H9 (cell line): ENCODE measurements at regions not wholly inside any gene's neighbourhood (a gene's known extent, or its start where the extent isn't known, plus 50 kb on each side); places are given as distances from the start of the nearest gene placed in this dataset.

Experiments used
- DNase-seq: peaks from one replicate; pipeline ENCODE4 v3.0.0-alpha.2; 2017
- H2AFZ ChIP-seq: one replicate; pipeline ENCODE4 v1.6.1; 2013; ENCODE audit warnings: mild to moderate bottlenecking, low read length, control low read depth, moderate library complexity
- H2AK5ac ChIP-seq: 2 replicates; pipeline ENCODE4 v1.6.1; 2013; ENCODE audit warnings: low read length, control low read depth, mixed read lengths; ENCODE audit not compliant: insufficient read length
- H2BK120ac ChIP-seq: one replicate; pipeline ENCODE4 v1.6.1; 2013; ENCODE audit warnings: low read depth, mild to moderate bottlenecking, low read length, control low read depth, inconsistent platforms; ENCODE audit not compliant: poor library complexity, severe bottlenecking
- H2BK12ac ChIP-seq: 2 replicates; pipeline ENCODE4 v1.6.1; 2013; ENCODE audit warnings: low read length, control low read depth, mixed read lengths, low read depth; ENCODE audit not compliant: insufficient read length
- H2BK15ac ChIP-seq: 2 replicates; pipeline ENCODE4 v1.6.1; 2013; ENCODE audit warnings: low read depth, low read length, control low read depth
- H2BK20ac ChIP-seq: one replicate; pipeline ENCODE4 v1.6.1; 2013; ENCODE audit warnings: low read depth, mild to moderate bottlenecking, low read length, control low read depth, inconsistent platforms; ENCODE audit not compliant: poor library complexity, severe bottlenecking
- H2BK5ac ChIP-seq: 2 replicates; pipeline ENCODE4 v1.6.1; 2013; ENCODE audit warnings: low read length, control low read depth, mixed read lengths; ENCODE audit not compliant: insufficient read length
- H3K14ac ChIP-seq: 2 replicates; pipeline ENCODE4 v1.6.1; 2013; ENCODE audit warnings: low read length, control low read depth; ENCODE audit not compliant: insufficient read depth
- H3K18ac ChIP-seq: 2 replicates; pipeline ENCODE4 v1.6.1; 2013; ENCODE audit warnings: low read depth, mild to moderate bottlenecking, mixed read lengths, low read length, control low read depth; ENCODE audit not compliant: insufficient read length
- H3K23ac ChIP-seq: 2 replicates; pipeline ENCODE4 v1.6.1; 2013; ENCODE audit warnings: low read length, control low read depth, mixed read lengths, low read depth; ENCODE audit not compliant: insufficient read length
- H3K23me2 ChIP-seq: 2 replicates; pipeline ENCODE4 v1.6.1; 2013; ENCODE audit warnings: low read depth, mild to moderate bottlenecking, mixed read lengths, low read length, control low read depth; ENCODE audit not compliant: insufficient read length, poor library complexity, severe bottlenecking
- H3K27ac ChIP-seq: 2 replicates; pipeline ENCODE4 v1.5.1; 2013; ENCODE audit warnings: low read length, control low read depth, mixed read lengths, low read depth; ENCODE audit not compliant: insufficient read length
- H3K27me3 ChIP-seq: 2 replicates; pipeline ENCODE4 v1.6.1; 2013; ENCODE audit warnings: low read length, control low read depth, inconsistent platforms; ENCODE audit not compliant: insufficient read depth
- H3K4ac ChIP-seq: 2 replicates; pipeline ENCODE4 v1.6.1; 2013; ENCODE audit warnings: low read depth, mild to moderate bottlenecking, control low read depth, inconsistent platforms, low read length, moderate library complexity
- H3K4me1 ChIP-seq: 2 replicates; pipeline ENCODE4 v1.6.1; 2013; ENCODE audit warnings: low read length, control low read depth, inconsistent platforms; ENCODE audit not compliant: insufficient read depth
- H3K4me2 ChIP-seq: 2 replicates; pipeline ENCODE4 v1.6.1; 2013; ENCODE audit warnings: low read length, control low read depth, mixed read lengths; ENCODE audit not compliant: insufficient read length, insufficient read depth
- H3K56ac ChIP-seq: 2 replicates; pipeline ENCODE4 v1.6.1; 2013; ENCODE audit warnings: low read depth, mild to moderate bottlenecking, mixed read lengths, low read length, control low read depth; ENCODE audit not compliant: insufficient read length
- H3K79me1 ChIP-seq: 2 replicates; pipeline ENCODE4 v1.6.1; 2013; ENCODE audit warnings: low read depth, mild to moderate bottlenecking, moderate library complexity, low read length, control low read depth, inconsistent platforms; ENCODE audit not compliant: insufficient read depth, poor library complexity, severe bottlenecking
- H3K79me2 ChIP-seq: 2 replicates; pipeline ENCODE4 v1.6.1; 2013; ENCODE audit warnings: low read length, control low read depth, inconsistent platforms; ENCODE audit not compliant: insufficient read depth
- H3K9ac ChIP-seq: 2 replicates; pipeline ENCODE4 v1.6.1; 2013; ENCODE audit warnings: low read length, control low read depth, mixed read lengths; ENCODE audit not compliant: insufficient read length; ENCODE audit errors: extremely low read depth
- H3K9me3 ChIP-seq: one replicate; pipeline ENCODE4 v1.6.1; 2013; ENCODE audit warnings: low read depth, low read length, inconsistent platforms; ENCODE audit not compliant: control insufficient read depth
- H3T11ph ChIP-seq: one replicate; pipeline ENCODE4 v1.6.1; 2013; ENCODE audit warnings: mild to moderate bottlenecking, low read length, control low read depth, inconsistent platforms
- H4K20me1 ChIP-seq: one replicate; pipeline ENCODE4 v1.6.1; 2013; ENCODE audit not compliant: control insufficient read depth, insufficient read length, insufficient read depth
- H4K5ac ChIP-seq: 2 replicates; pipeline ENCODE4 v1.6.1; 2013; ENCODE audit warnings: low read depth, mild to moderate bottlenecking, mixed read lengths, low read length, control low read depth; ENCODE audit not compliant: insufficient read length
- H4K8ac ChIP-seq: replicated peaks from 2 replicates; pipeline ENCODE4 v1.6.1; 2013; ENCODE audit warnings: low read length, control low read depth, mixed read lengths, low read depth; ENCODE audit not compliant: insufficient read length
- H4K91ac ChIP-seq: 2 replicates; pipeline ENCODE4 v1.6.1; 2013; ENCODE audit warnings: low read depth, mild to moderate bottlenecking, moderate library complexity, mixed read lengths, low read length, control low read depth; ENCODE audit not compliant: insufficient read length
- H3K27ac Mint-ChIP-seq, 3 experiments: 2 replicates in 2 of 3; 3 replicates in 1 of 3; pipeline ENCODE4 v1.8.0; 2020 to 2021; ENCODE audit warnings: mixed read lengths in 3 of 3, mild to moderate bottlenecking in 1 of 3, moderate library complexity in 1 of 3
- H3K27me3 Mint-ChIP-seq: 2 replicates; pipeline ENCODE4 v1.8.0; 2021; ENCODE audit warnings: low read depth, mild to moderate bottlenecking, moderate library complexity, mixed read lengths
- H3K36me3 Mint-ChIP-seq, 3 experiments: 2 replicates in 2 of 3; 3 replicates in 1 of 3; pipeline ENCODE4 v1.8.0; 2020 to 2021; ENCODE audit warnings: low read depth in 3 of 3, mixed read lengths in 3 of 3; ENCODE audit not compliant: insufficient read depth in 1 of 3
- H3K4me1 Mint-ChIP-seq, 2 experiments: 2 replicates each; pipeline ENCODE4 v1.8.0; 2020; ENCODE audit warnings: mixed read lengths in 2 of 2
- H3K4me3 Mint-ChIP-seq, 2 experiments: 2 replicates in 1 of 2; 3 replicates in 1 of 2; pipeline ENCODE4 v1.8.0; 2020 to 2021; ENCODE audit warnings: mild to moderate bottlenecking in 2 of 2, mixed read lengths in 2 of 2, moderate library complexity in 1 of 2
- H3K9me3 Mint-ChIP-seq, 2 experiments: 2 replicates in 1 of 2; 3 replicates in 1 of 2; pipeline ENCODE4 v1.8.0; 2020; ENCODE audit warnings: mild to moderate bottlenecking in 2 of 2, mixed read lengths in 2 of 2, moderate library complexity in 1 of 2
- WGBS: extraction: QIAGEN DNeasy Blood & Tissue Kit; methylation state at CpG from one replicate; pipeline ENCODE4 v1.1.7; 2013; ENCODE audit warnings: missing lambda C conversion rate, low lambda C conversion rate, mixed read lengths; ENCODE audit not compliant: insufficient read length; ENCODE audit errors: extremely low coverage; 5-methylcytosine and 5-hydroxymethylcytosine counted together
- TF ChIP-seq, protein P1 (sequence below): fragments of 200-600 bp; sonication (generic); conservative IDR thresholded peaks from 3 replicates; pipeline ENCODE4 v1.8.0; 2021; ENCODE audit warnings: antibody characterized with exemption, mild to moderate bottlenecking

DNA sequence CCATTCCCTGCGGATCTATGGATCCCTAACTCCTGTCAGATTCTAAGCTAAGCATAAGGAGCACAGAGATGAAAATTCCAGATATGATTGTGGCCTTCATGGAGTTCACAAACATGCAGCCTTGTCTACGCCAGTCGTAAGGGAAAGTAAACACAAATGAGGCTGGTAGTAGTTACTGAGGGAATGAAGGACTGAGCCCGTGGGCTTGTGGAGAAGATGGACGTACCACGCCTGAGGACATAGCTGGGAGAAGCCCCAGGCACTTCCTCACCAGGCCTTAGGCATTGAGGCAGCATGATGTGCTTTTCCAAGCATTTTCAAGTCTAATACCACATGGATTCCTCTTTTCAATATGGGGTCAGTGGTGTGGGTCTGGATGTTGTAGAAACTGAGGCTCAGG, 515.2 kb downstream of the BCL11B start:
- Histone ChIP-seq H2BK5ac (no peak overlapping the region), H3K79me2 (no peaks in the 10 kb centered on the region), H3K9me3 (no peaks in the 10 kb centered on the region), H3K4me2 (no peak overlapping the region), H2AFZ (no peak overlapping the region), H3K18ac (no peak overlapping the region), H2BK15ac (no peak overlapping the region), H4K8ac (no peak overlapping the region), H3K4ac (no peak overlapping the region), H3T11ph (no peak overlapping the region), H3K79me1 (no peaks in the 10 kb centered on the region), H3K23me2 (no peaks in the 10 kb centered on the region), H3K14ac (no peak overlapping the region), H3K23ac (no peak overlapping the region), H3K56ac (no peak overlapping the region), H4K91ac (no peak overlapping the region), H2BK20ac (no peak overlapping the region), H2BK12ac (no peak overlapping the region), H3K27ac (no peak overlapping the region), H3K4me1 (no peaks in the 10 kb centered on the region), H2AK5ac (no peak overlapping the region), H3K9ac (no peak overlapping the region), H2BK120ac (no peak overlapping the region), H4K5ac (no peak overlapping the region), H4K20me1 (no peaks in the 10 kb centered on the region), H3K27me3 (no peaks in the 10 kb centered on the region)
- no peak overlapping the region for H3K4me3 Mint-ChIP-seq
- H3K9me3 Mint-ChIP-seq, result peaks cover 8 to 12% of the 10 kb centered on the region in 2 experiments; a peak in 4 of 5 replicates
- TF ChIP-seq, protein P1, sequence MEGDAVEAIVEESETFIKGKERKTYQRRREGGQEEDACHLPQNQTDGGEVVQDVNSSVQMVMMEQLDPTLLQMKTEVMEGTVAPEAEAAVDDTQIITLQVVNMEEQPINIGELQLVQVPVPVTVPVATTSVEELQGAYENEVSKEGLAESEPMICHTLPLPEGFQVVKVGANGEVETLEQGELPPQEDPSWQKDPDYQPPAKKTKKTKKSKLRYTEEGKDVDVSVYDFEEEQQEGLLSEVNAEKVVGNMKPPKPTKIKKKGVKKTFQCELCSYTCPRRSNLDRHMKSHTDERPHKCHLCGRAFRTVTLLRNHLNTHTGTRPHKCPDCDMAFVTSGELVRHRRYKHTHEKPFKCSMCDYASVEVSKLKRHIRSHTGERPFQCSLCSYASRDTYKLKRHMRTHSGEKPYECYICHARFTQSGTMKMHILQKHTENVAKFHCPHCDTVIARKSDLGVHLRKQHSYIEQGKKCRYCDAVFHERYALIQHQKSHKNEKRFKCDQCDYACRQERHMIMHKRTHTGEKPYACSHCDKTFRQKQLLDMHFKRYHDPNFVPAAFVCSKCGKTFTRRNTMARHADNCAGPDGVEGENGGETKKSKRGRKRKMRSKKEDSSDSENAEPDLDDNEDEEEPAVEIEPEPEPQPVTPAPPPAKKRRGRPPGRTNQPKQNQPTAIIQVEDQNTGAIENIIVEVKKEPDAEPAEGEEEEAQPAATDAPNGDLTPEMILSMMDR, result no peak
- WGBS, result no CpG with 5 or more reads among the region's 6 CpGs
- peaks cover 0 to 11% (median 0%) of the 10 kb centered on the region in 3 experiments; a peak in 3 of 7 replicates for H3K36me3 Mint-ChIP-seq
- no peaks in the 10 kb centered on the region for H3K4me1 Mint-ChIP-seq
- peaks cover 4% of the 10 kb centered on the region; the same call in 1 of the 2 replicates for H3K27me3 Mint-ChIP-seq
- H3K27ac Mint-ChIP-seq, result no peak overlapping the region
- DNase-seq, result no peak
